ENCODE measurements at regions not wholly inside any gene's neighbourhood (a gene's known extent, or its start where the extent isn't known, plus 50 kb on each side); places are given as distances from the start of the nearest gene placed in this dataset.
"Not testable (repeated sequence)": the region's sequence is repeated elsewhere in the genome, so short reads cannot be mapped to it uniquely, and the experiment has no call there.

DNA sequence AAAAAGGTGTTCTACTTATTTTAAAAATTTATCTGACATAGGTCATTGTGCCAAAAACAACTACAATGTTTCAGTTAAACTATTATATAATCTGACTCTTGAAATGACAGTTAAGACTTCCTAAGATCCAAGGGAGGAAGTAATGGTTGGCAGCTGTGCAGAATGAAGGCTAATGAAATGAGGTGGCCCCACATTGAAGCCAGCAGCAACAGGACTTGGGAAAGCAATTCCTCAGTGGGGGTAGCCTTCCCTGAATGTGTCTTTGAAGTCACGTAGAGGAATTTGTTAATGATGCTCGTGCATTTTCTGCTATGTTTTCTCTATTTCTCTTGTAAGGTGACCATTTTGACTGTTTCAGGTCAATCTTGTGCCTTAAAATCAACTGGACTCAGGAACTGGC is 162.4 kb upstream of the DAAM1 start:
- H3K27me3 ChIP-seq, result no peaks in the 10 kb centered on the region
- no peak overlapping the region for H3K27ac ChIP-seq
- TF ChIP-seq CTCF (IDR thresholded peaks at IDR 0.05), result no peak
- H3K4me1 ChIP-seq, result no peaks in the 10 kb centered on the region
- DNase-seq (ENCODE audit: low spot score in 2 of 2), result no peak
- intact Hi-C loops (cut with DNase I), result loop anchor here (10.0 kb wide), 1 partner anchor 391 kb away; the partner anchor contains the start of gene DACT1
- H3K9me3 ChIP-seq, result no peaks in the 10 kb centered on the region
- no peaks in the 10 kb centered on the region for H3K36me3 ChIP-seq
- H3K4me3 ChIP-seq, result no peak overlapping the region

- DNase-seq (ENCODE audit: low spot score in 2 of 2); H3K27ac ChIP-seq; H3K4me1 ChIP-seq; H3K36me3 ChIP-seq; H3K4me3 ChIP-seq; H3K9me3 ChIP-seq; H3K27me3 ChIP-seq: not testable (repeated sequence)
- intact Hi-C loops (cut with DNase I), result loop anchor here (10.0 kb wide), 1 partner anchor 392 kb away; the partner anchor contains the start of gene DACT1
These were observed 161.8 kb upstream of the DAAM1 start for GRCh38 chr14:59026640-59027039.

DNA sequence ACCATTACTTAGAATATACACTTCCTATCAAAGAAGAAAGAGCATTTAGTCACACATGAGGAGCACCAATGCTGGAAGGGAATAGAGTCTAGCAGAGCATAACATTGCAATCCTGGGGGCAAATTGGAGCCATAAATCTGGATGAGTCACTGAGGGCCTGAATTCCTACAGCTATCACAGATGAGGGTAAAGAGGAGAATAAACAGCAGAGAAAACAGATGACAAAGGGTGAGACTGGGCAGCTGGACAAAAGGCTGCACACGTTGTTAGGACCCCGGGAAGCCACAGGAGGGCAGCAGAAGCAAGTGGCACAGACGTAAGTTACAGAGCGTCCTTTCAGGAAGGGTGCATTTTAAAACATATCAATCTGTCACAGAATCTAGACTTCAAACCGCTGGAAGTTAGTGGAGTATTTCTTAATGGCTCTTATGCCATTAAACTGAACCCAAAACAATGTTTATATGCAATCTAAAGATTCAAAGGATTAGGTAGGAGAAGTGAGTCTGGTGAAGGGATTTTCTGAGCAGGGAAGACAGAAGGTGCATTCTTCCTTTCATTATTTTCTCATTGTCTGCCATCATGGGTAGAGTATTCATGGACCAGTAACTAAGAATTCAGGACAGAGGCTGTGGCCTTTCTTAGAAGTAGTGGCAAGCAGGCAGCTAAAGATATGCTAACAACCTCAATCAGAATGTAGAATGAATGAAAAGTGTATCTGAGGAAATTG is 159.8 kb upstream of the DAAM1 start:
- Histone ChIP-seq H3K9me3 (no peaks in the 10 kb centered on the region), H3K4me1 (no peaks in the 10 kb centered on the region), H3K27ac (no peak overlapping the region), H3K27me3 (no peaks in the 10 kb centered on the region), H3K4me3 (no peak overlapping the region), H3K36me3 (no peaks in the 10 kb centered on the region)
- peak in 1 of 2 donors; percentile 68 for DNase-seq (ENCODE audit: low spot score in 2 of 2)
- peak; percentile 47 to 81 (median 66) for TF ChIP-seq CTCF (IDR thresholded peaks at IDR 0.05)
- intact Hi-C loops (cut with DNase I), result loop anchor here (2.0 to 10.0 kb wide), 2 partner anchors 394 to 416 kb away; partner anchors contain the start of gene DACT1

GRCh38 chr14:59032826-59033225 is 155.6 kb upstream of the DAAM1 start:
- no peak for TF ChIP-seq CTCF (IDR thresholded peaks at IDR 0.05)
- Histone ChIP-seq H3K4me3 (no peak overlapping the region), H3K36me3 (no peaks in the 10 kb centered on the region), H3K9me3 (no peaks in the 10 kb centered on the region), H3K27me3 (no peaks in the 10 kb centered on the region), H3K27ac (no peak overlapping the region), H3K4me1 (no peaks in the 10 kb centered on the region)
- intact Hi-C loops (cut with DNase I), result no loop called here
- no peak for DNase-seq (ENCODE audit: low spot score in 2 of 2)

- intact Hi-C loops (cut with DNase I), result no loop called here
- TF ChIP-seq CTCF (IDR thresholded peaks at IDR 0.05), result no peak
These were observed 152.3 kb upstream of the DAAM1 start for GRCh38 chr14:59036134-59036533.

GRCh38 chr14:59037086-59037485 is 151.4 kb upstream of the DAAM1 start:
- intact Hi-C loops (cut with DNase I), result no loop called here

More at GRCh38 chr14:59036134-59036533, 152.3 kb upstream of the DAAM1 start:
- Histone ChIP-seq H3K9me3 (no peaks in the 10 kb centered on the region), H3K4me3 (no peak overlapping the region), H3K36me3 (no peaks in the 10 kb centered on the region), H3K4me1 (no peaks in the 10 kb centered on the region), H3K27ac (no peak overlapping the region), H3K27me3 (no peaks in the 10 kb centered on the region)
- no peak for DNase-seq (ENCODE audit: low spot score in 2 of 2)

More at GRCh38 chr14:59037086-59037485, 151.4 kb upstream of the DAAM1 start:
- Histone ChIP-seq H3K4me1 (no peaks in the 10 kb centered on the region), H3K4me3 (no peak overlapping the region), H3K36me3 (no peaks in the 10 kb centered on the region), H3K27me3 (no peaks in the 10 kb centered on the region), H3K9me3 (no peaks in the 10 kb centered on the region), H3K27ac (no peak overlapping the region)
- TF ChIP-seq CTCF (IDR thresholded peaks at IDR 0.05), result no peak
- DNase-seq (ENCODE audit: low spot score in 2 of 2), result no peak
